Hematopoietic multipotent progenitor cell treated with erythropoietin and hydrocortisone succinate and interleukin-3 and kit ligand, for 6 days (in vitro differentiated cells): ENCODE measurements at regions not wholly inside any gene's neighbourhood (a gene's known extent, or its start where the extent isn't known, plus 50 kb on each side); places are given as distances from the start of the nearest gene placed in this dataset.
A peak's percentile ranks its signal among the peaks of the same experiment; 100 is the strongest.
"Not testable (repeated sequence)": the region's sequence is repeated elsewhere in the genome, so short reads cannot be mapped to it uniquely, and the experiment has no call there.

Source experiments
- DNase-seq: peaks from one replicate; pipeline ENCODE4 v3.0.0-alpha.2; 2015

- DNase-seq, result no peak
These were observed 228.3 kb upstream of the NPVF start for GRCh38 chr7:25456467-25457171.

- DNase-seq, result no peak
These were observed 230.8 kb upstream of the NPVF start for GRCh38 chr7:25459057-25459456.

GRCh38 chr7:25460433-25460832, 232.1 kb upstream of the NPVF start:
- DNase-seq, result no peak

GRCh38 chr7:25469669-25470068, 241.4 kb upstream of the NPVF start:
- no peak for DNase-seq

GRCh38 chr7:25476863-25477499, 248.7 kb upstream of the NPVF start:
- DNase-seq, result no peak

GRCh38 chr7:25478221-25478620, 249.9 kb upstream of the NPVF start:
- DNase-seq, result not testable (repeated sequence)

- DNase-seq, result no peak
These were observed 250.6 kb upstream of the NPVF start for GRCh38 chr7:25478925-25479324.

- DNase-seq, result no peak
These were observed 253.6 kb upstream of the NPVF start for GRCh38 chr7:25481891-25482290.

GRCh38 chr7:25482631-25483030, 254.3 kb upstream of the NPVF start:
- DNase-seq, result no peak

- no peak for DNase-seq
These were observed 256.7 kb upstream of the NPVF start for GRCh38 chr7:25485026-25485425.

GRCh38 chr7:25486656-25487055, 258.4 kb upstream of the NPVF start:
- no peak for DNase-seq

- DNase-seq, result no peak
These were observed 265.6 kb upstream of the NPVF start for GRCh38 chr7:25493805-25494366.

GRCh38 chr7:25494896-25495295, 266.6 kb upstream of the NPVF start:
- DNase-seq, result no peak

- peak; percentile 88 for DNase-seq
These were observed 267.3 kb upstream of the NPVF start for GRCh38 chr7:25495342-25496250.

GRCh38 chr7:25496476-25497368, 268.4 kb upstream of the NPVF start:
- DNase-seq, result peak; percentile 64

GRCh38 chr7:25500393-25500921, 272.2 kb upstream of the NPVF start:
- no peak for DNase-seq

GRCh38 chr7:25503306-25503705, 275.0 kb upstream of the NPVF start:
- no peak for DNase-seq

GRCh38 chr7:25512061-25512687, 283.9 kb upstream of the NPVF start:
- DNase-seq, result no peak

- no peak for DNase-seq
These were observed 287.5 kb upstream of the NPVF start for GRCh38 chr7:25515633-25516275.

GRCh38 chr7:25517906-25518305, 289.6 kb upstream of the NPVF start:
- DNase-seq, result no peak

GRCh38 chr7:25520017-25520416, 291.7 kb upstream of the NPVF start:
- DNase-seq, result no peak
